ENCODE measurements at regions not wholly inside any gene's neighbourhood (a gene's known extent, or its start where the extent isn't known, plus 50 kb on each side); places are given as distances from the start of the nearest gene placed in this dataset.
"Not testable (repeated sequence)": the region's sequence is repeated elsewhere in the genome, so short reads cannot be mapped to it uniquely, and the experiment has no call there.

DNA sequence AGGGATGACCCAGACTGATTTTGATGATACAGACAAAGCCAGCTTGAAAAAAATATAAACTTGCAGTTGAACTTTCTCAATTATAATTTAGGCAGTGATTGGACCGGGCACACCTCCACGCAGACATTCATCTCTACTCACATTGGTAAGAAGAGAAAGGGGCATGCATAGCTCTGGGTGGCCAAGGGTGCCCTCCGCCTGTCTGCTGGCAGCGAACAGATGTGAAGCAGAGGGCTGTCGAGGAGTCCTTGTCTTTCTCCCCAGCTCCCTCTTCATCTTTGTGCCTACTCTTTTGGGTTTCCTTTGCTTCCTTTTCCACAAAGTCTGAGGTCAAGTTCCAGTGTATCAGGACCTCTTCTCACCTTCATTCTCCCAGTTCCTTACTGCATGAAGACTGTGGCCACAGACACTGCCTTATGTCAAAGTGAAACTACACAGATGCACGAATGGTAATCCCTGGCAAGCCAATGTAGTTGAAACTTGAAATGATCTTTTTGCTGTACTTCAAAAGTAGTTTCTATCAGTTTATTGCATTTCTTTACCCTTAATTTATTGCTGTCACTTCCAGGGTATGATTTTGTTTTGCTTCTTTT, 343.7 kb upstream of the SOX9 start:
- no peak for DNase-seq

DNA sequence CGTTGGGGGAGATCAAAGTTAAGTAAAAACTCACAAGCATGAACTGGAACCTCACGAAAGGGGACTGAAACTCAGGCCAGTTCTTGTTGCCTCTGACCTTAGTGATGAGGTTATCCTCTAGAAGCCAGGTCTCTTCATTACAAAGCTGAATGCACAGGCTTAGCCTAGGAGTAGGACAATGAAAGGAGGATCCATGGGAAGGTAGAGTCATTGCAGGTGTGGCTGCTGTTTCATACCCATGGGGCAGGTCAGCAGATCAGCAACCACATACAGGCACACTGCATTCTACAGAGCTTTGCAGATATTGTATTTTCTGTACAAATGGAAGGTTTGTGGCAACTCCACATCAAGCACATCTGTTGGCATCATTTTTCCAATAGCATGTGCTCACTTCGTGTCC, 341.3 kb upstream of the SOX9 start:
- no peak for DNase-seq

DNA sequence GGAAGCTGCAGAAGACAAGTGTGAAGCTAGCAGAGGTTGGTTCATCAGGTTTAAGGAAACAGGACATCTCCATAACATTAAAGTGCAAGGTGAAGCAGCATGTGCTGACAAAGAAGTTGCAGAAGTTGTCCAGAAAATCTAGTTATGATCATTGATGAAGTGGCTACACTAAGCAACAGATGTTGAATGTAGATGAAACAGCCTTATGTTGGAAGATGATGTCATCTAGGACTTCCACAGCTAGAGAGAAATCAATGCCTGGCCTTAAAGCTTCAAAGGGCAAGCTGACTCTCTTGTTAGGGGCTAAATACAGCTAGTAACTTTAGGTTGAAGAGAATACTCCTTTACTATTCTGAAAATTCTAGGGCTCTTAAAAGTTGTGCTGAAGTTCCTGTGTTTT, 340.2 kb upstream of the SOX9 start:
- DNase-seq = no peak

DNA sequence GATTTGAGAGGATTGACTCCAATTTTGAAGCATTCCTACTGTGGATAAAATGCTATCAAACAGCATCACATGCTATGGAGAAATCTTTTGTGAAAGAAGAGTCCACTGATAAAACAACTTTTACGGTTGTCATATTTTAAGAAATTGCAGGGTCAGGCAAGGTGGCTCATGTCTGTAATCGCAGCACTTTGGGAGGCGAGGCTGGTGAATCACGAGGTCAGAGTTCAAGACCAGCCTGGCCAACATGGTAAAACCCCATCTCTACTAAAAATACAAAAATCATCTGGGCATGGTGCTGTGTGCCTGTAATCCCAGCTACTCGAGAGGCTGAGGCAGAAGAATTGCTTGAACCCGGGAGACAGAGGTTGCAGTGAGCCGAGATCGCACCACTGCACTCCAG, 338.8 kb upstream of the SOX9 start:
- peak; percentile 8 for DNase-seq

GRCh38 chr17:71790791-71791190, 330.0 kb upstream of the SOX9 start:
- peak; percentile 65 for DNase-seq

DNA sequence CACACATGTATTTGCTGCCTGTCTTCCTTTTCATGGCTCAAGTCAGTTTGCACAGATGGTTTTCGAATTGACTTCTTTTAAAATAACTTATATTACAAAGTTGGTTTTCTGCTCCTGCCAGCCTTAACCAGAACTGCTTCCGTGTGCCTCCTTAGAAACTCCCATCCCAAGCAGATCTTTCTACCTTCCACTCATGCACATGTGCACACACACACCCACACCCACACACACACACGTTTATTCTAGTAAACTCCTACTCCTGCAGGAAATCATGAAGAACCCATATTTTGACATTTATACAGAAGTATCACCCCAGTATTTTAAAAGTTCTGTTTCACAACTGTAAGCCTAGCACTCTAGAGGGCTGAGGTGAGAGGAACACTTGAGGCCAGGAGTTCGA, 329.5 kb upstream of the SOX9 start:
- no peak for DNase-seq

DNA sequence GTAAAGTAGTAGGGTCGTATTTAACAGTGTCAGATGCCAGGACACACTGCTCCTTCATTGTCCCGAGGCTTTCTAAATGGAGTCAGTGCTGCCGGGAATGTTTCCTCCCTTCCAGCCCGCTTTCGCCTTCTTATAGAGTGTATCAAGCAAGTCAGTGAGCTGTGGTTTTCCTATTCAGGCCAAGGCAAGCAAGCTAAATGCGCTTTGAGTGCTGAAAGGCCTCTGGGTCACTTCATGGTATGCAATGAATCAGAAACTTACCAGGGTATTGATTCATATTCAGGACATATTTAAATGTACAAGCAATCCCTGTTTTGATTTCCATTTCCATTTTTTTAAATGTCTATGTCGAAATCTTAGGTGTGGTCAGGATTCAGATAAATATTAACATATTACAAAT, 327.9 kb upstream of the SOX9 start:
- DNase-seq = peak; percentile 92

DNA sequence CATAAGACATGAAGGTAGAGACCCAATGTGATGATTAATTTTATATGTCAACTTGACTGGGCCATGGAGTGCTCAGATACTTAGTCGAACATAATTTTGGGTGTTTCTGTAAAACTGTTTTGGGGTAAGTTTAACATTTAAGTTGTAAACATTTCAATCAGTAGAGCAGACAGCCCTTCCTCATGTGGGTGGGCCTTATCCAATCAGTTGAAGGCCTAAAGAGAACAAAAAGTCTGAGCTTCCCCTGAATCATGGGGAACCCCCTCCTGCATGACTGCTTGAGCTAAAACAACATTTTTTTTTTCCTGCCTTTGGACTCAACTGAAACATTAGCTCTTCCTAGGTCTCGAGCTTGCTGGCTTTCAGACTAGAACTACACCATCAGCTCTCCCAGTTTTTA, 327.3 kb upstream of the SOX9 start:
- DNase-seq = peak; percentile 6

DNA sequence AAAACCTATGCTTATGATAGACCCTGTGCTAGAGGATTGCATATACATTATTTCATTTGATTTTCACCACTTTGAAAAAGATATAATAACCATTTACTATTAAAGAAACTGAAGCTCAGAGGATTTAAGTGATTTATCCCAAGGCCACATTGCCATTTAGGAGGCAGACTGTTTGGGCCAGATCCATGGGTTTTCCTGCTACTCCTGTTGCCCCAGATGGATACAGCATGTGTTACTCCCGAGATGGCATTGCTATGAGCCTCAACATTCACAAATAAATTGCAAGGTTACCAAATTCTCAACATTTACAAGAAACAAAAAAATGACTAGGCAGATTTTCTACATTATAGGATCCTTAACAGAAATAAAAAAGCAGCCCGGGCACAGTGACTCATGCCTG, 322.1 kb upstream of the SOX9 start:
- no peak for DNase-seq

DNA sequence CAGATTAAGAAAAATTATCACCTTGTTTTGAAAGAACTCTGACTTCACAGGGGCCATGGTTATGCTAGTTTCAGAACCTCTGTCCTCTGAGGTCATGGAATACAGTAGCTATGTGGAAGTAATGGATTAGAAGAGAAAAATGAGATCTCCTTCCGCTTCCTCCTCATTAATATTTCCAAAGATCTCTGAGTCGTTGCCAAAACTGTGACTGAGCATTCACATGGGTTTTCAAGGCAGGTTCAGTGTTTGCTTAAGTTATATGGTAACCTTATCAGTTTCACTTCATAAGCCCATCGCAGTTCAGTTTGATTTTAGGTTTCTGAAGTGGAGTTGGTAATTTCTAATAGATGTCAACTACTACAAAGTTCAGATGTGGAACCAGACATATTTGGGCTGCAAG, 321.2 kb upstream of the SOX9 start:
- no peak for DNase-seq

DNA sequence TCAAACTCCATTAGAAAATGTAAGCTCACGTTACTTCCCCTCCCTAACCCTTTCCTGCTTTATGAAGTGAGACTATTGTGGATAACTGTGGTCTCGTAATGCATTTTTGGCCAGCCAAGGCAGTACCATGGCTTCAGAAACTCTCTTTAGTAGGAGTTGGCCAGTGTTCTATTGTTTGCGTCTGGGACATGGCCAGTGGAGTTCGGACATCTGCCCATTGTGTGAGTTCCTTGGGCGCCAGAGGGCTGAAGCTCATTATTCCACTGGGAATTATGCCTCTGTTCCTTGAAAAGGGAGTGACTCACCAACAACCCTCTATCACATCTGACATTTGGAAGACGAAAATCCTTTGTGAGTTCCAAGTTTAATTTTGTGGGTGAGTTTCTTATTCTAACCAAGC, 319.5 kb upstream of the SOX9 start:
- DNase-seq = peak; percentile 26

DNA sequence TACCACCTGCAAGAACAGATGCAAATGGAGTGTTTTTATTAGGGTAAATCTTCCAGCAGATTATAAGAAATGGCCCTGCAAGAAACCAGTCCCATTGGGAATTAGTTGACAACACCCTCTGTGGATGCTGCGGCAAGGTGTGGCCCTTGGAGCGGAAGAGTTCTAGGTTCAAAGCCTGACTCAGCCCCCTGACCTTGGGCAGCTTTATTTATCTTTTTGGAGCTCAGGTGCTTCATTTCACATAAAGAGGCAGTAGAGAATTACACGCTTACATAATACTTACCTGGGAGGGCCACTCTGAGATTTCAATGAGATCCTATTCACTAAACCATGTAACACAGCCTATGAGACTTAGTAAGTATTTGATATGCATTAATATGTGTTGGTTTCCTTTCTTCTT, 318.2 kb upstream of the SOX9 start:
- DNase-seq = no peak

- no peak for DNase-seq
Observed at GRCh38 chr17:71803656-71804284, 317.1 kb upstream of the SOX9 start.

DNA sequence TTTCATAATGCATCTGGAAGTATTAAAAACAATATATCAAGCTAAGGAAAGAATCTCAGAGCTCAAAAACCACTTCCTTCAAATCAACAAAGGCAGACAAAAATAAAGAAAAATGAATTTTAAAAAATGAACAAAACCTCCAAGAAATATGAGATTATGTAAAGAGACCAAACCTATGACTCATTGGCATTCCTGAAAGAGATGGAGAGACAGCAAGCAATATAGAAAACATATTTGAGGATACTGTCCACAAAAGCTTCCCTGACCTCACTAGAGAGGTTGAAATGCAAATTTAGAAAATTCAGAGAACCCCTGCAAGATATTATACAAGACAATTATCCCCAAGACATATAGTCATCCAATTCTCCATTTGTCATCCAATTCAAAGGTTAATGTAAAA, 311.3 kb upstream of the SOX9 start:
- peak; percentile 7 for DNase-seq

DNA sequence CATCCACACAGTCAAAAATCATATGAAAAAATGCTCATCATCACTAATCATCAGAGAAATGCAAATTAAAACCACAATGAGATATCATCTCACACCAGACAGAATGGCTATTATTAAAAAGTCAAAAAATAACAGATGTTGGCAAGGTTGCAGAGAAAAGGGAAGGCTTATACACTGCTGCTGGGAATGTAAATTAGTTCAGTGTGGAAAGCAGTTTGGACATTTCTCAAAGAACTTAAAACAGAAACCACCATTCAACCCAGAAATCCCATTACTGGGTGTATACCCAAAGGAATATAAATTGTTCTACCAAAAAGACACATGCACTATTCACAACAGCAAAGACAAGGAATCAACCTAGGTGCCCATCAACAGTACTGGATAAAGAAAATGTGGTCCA, 307.0 kb upstream of the SOX9 start:
- not testable (repeated sequence) for DNase-seq

DNA sequence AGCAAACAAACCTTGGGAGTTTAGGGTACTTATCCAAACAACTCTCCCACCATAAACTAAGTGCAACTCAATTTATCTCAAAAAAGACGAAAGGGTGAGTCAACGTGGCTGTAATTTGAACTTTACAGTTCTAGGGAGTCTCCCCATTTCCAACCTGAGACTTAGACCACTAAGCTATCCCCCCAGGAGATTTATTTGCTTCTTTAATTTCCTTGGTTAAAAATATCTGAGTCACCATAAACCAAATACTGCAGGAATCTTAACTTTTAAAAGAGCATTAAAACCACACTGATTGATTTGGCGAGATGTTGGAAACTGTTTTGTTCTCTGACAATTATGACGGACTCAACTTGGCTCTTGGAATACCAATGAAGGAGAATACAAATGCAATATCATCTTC, 299.3 kb upstream of the SOX9 start:
- DNase-seq = no peak

DNA sequence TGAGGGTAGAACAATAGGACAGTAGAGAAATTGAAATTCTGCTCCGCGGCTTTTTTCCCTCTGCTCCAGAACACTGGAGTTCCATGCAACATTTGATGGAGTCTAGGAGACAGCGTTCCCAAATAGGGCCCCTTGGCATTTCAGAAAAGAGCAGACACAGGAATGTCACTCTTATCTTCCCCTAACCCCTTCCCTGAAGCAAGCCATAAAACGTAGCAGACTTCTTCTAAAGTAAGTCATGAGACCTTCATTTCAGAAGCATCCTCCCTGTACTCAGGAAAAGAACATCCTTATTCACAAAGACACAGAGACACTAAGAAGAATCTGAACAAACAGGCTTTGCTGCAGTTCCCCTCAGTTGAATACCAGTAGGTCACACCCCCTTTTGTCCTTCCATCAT, 296.1 kb upstream of the SOX9 start:
- no peak for DNase-seq

GRCh38 chr17:71825687-71826086, 295.1 kb upstream of the SOX9 start:
- no peak for DNase-seq

DNA sequence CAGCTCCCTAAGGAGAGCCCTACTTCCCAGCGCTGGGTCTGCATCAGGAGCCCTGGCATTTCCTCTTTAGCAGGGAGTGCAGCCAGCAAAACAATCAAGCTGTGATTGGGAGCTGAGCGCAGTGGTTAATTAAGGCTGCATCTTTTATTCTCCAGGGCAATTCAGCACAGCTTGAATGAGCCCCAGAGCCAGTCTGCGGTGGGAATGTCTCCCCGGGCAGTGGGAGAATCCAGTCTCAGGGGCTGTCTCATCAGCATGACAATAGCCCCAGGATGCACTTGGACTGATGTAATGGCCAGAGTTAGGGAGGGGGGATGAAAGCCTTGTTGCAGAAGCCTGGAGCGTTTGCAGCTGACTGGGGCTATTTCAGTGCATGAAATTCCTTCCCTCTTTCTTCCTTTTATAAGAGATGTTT, 292.6 kb upstream of the SOX9 start:
- peak; percentile 78 for DNase-seq

- DNase-seq = no peak
Observed at GRCh38 chr17:71830866-71831265, 290.0 kb upstream of the SOX9 start.

GRCh38 chr17:71842986-71843385, 277.8 kb upstream of the SOX9 start:
- no peak for DNase-seq

DNA sequence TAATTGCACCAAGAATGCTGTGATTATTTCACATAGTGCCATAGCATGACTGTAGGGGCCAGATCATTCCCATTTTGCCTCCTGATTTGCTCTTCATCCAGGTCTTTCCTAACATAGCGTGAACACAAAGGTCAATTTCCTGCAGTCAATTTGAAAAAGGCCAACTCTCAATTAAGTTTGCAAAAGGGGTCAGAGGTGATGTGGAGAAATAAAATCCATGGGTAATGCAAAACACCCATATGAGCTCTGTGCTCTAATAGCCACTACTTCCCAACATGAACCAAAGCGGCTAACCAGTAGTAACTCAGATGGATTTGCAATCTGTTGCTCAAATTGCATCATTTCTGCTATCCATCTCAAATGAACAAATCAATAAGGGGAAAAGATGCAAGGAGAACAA, 275.5 kb upstream of the SOX9 start:
- no peak for DNase-seq

- no peak for DNase-seq
Observed at GRCh38 chr17:71846561-71847110, 274.2 kb upstream of the SOX9 start.

DNA sequence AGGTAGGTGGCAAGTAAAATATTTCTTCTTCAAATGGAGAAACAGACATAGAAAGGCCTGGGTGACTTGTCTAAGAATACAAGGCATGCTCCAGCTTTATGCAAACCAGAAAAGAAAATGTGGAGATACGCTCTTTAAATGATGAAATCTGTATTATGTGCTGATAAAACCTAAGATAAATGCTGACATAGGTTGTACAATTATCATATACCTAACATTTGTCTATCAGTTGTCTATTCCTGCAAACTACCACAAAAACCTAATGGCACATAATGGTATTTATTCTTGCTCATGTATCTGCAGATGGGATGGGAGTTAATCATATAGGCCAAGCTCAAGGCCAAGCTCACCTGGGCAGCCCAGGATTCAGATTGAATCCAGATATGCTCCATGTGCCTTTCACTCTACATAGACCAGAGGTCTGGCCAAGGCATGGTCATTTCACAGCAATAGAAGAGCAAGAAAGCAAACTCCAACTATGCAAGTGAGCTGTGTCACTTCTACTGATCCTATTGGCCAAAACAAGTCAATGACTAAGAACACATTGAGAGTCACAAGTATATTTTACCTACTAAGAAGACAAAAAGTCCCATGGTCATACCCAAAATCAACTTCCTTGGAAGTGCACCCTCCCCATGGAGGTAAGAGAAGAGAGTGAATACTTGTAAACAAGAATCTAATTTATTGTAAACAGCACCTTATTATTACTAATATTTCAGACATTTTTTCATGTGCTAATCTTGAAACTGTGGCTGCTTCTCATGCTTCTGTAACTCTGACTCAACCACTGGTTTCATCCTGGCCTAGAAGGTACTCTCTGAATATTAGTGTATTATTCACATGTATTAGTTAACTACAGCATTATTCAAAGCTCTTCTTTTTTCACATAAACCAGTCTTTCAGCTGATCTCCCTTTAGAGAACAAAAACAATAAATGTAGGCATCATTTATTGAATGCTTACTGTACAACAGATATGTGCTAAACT, 270.7 kb upstream of the SOX9 start:
- DNase-seq = no peak

Data from EL (cell line).